Middle frontal gyrus (tissue), 1 donor: ENCODE measurements at regions not wholly inside any gene's neighbourhood (a gene's known extent, or its start where the extent isn't known, plus 50 kb on each side); places are given as distances from the start of the nearest gene placed in this dataset.

ENCODE experiments used
- DNase-seq: peaks from one replicate; pipeline ENCODE4 v3.0.0-alpha.2; 2015; ENCODE audit warnings: low spot score; ENCODE audit errors: extremely low spot score

GRCh38 chr5:133830911-133831310 lies 137.5 kb downstream of the C5orf15 start:
- no peak for DNase-seq

DNA sequence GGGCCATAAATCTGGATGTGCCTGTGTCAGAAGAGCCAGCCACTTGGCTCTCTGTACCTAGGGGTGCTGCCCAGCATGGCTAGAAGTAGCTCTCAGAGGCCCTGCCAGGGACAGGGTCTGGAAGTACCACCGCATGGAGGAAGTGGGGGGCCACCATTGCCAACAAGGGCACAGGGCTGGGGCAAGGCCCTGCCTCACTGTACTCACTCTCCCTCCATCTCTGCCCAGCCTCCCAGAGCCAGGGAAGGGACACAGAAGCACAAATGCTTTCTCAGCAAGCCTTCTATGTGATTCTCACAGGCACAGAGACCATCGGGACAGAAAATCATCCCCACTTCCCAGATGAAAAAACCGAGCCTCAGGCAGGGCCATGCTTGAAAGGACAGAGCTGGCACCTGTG lies 138.1 kb downstream of the C5orf15 start:
- no peak for DNase-seq

- no peak for DNase-seq
Measured at GRCh38 chr5:133829786-133830185, 138.6 kb downstream of the C5orf15 start.

GRCh38 chr5:133828722-133829121 lies 139.7 kb downstream of the C5orf15 start:
- DNase-seq, result no peak

DNA sequence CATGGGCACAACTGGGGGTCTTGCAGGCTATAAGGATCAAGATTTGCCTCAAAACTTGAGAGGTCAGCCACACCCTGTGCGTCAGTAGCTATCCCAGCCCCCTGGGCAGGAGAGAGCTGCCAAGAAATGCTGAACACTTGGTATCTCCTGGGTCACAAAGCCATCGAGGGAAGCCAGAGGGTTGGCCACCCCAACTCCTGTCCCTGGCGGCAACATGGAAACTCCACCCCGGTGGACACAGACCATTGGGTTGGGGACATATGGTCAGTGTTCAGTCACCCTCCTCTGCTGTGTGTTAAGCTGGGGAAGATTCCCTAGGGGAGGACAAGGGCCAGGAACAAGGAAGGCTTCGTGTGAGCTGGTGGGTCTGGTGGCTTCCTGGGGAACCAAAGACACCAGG lies 140.6 kb downstream of the C5orf15 start:
- DNase-seq, result no peak

DNA sequence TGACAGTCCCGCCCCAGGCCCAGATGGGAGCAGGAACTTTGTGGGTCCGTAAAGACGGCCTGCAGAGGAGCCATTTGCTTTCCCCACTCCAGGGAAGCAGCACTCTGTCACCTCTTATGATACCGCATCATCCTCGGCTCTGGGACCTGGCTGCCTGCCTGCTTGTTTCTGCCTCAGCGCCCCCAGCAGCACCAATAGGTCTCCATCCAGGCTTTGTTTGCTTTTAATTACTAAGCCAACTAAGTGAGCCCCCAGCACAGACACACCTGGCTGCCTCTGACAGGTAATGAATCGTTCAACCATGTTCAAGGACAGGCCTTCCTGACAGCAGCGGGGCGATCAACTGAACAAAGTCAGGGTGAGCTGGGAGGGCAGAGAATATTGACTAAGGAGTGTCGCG lies 141.4 kb downstream of the C5orf15 start:
- DNase-seq, result no peak

- DNase-seq, result no peak
Measured at GRCh38 chr5:133825631-133826289, 142.7 kb downstream of the C5orf15 start.

GRCh38 chr5:133824661-133825254 lies 143.7 kb downstream of the C5orf15 start:
- DNase-seq, result no peak

- DNase-seq, result no peak
Measured at GRCh38 chr5:133821889-133822288, 146.5 kb downstream of the C5orf15 start.

GRCh38 chr5:133821311-133821741 lies 147.1 kb downstream of the C5orf15 start:
- no peak for DNase-seq

- no peak for DNase-seq
Measured at GRCh38 chr5:133820507-133820906, 147.9 kb downstream of the C5orf15 start.

DNA sequence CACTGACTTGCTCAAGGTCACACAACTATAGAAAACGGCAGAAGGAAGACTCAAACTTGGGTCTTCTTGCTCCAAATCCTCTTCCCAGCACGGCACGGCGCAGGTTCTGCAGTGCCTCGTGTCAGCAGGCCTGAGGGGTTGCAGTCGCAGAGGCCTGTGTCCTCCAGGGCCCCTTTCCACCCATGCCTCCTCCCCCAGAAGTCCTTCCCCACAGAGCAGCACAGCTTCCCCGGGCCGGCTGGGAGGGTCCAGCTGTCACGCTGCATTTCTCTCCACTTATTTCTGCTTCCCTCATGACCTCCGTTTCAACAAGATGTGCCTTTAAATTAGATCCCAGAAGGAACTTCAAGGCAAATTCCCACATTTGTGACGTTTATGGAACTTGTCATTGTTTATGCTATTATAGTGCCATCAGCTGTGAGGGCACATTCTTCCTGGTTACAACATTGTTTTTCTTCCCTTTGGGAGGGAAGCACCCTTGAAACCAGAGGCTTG lies 148.4 kb downstream of the C5orf15 start:
- DNase-seq, result no peak

DNA sequence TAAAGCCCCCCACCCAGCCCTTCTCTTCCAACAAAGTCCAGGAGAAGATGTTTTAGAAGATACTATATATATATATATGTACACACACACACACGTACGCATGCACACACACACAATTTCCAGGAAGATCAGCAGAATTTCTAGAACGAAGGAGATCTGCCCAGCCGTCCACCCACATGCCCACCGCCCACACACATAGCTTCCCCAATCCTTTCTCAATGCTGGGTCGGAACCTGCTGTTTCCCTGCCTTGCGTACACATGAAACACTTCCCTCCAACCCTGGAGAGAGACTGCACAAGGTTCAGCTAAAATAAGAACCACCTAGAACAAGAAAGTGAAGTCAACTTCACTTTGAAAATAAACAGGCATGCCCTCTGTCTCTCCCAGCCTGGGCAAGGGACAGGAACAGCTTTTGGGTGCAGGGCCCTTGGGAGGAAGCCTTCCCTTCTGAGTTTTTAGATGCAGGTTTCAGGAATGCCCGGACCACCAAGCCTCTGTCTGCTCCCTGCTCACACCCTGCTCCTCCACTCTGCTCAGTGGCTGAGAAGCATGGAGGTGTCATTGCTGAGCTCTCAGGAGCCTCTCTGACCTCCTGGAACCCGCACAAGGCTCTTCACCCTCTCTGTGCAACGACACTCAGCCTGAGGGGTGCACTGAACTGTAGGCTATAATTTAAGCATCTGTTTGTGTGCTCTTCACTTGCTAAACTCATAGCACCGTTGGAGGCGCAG lies 149.4 kb downstream of the C5orf15 start:
- no peak for DNase-seq

GRCh38 chr5:133818031-133818431 lies 150.4 kb downstream of the C5orf15 start:
- DNase-seq, result no peak

- DNase-seq, result no peak
Measured at GRCh38 chr5:133817456-133817855, 151.0 kb downstream of the C5orf15 start.

DNA sequence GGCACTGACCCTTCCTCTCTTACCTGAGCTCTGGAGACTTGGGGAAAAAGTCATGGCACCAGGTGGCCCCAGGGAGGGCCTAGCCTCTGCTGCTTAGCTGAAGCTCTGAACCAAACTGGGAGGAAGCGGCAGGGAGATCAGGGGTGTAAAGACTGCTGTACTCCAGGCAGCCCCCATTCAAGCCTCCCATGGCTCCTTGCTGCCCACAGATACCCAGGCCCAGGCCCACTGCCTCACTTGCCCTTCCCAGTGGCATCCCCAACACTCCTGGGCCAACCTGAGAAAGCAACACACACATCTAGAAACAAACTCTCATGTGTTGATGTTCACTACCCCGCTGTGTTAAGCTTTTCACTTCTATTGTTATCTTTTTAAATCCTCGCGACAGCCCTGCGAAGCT lies 151.6 kb downstream of the C5orf15 start:
- DNase-seq, result no peak

DNA sequence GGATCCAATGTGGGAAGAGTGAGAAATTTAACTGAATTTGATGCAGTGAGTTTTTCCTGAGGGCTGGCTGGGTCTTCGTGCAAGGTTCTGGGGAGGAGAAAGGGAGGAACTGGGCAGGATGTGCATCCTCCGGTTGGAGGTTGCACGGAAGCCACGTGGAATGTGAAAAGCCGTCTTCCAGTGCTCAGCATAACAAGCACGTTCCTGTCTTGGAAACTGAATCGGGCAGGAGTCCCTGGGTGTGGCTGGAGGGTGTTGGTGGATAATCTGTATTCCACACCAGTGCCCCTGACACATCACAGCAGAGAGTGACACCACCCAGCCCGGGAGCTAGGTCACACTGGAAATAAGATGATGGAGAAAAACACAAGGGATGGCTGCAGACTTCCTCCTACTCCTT lies 154.3 kb downstream of the C5orf15 start:
- no peak for DNase-seq

DNA sequence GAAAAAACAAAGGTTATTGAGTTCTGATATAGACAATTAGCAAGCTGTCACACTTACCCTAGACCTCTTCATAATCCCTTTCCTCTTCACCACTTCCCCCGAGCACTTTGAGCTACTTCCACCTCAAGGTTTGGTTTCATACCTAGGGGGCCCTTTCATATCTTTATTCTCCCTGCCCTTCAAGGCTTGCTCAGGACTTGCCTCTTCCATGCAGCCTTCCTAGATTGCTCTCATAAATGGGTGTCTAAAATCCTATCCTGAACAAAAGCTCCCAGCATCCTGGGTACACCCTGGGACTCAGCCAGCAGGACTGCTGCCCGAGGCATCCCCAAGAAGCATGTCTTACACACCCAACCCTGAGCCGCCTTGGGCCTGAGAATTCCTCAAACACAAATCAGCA lies 157.3 kb downstream of the C5orf15 start:
- DNase-seq, result no peak

GRCh38 chr5:133809801-133810200 lies 158.6 kb downstream of the C5orf15 start:
- DNase-seq, result no peak

- DNase-seq, result no peak
Measured at GRCh38 chr5:133807348-133807747, 161.1 kb downstream of the C5orf15 start.

- no peak for DNase-seq
Measured at GRCh38 chr5:133806847-133807246, 161.6 kb downstream of the C5orf15 start.

DNA sequence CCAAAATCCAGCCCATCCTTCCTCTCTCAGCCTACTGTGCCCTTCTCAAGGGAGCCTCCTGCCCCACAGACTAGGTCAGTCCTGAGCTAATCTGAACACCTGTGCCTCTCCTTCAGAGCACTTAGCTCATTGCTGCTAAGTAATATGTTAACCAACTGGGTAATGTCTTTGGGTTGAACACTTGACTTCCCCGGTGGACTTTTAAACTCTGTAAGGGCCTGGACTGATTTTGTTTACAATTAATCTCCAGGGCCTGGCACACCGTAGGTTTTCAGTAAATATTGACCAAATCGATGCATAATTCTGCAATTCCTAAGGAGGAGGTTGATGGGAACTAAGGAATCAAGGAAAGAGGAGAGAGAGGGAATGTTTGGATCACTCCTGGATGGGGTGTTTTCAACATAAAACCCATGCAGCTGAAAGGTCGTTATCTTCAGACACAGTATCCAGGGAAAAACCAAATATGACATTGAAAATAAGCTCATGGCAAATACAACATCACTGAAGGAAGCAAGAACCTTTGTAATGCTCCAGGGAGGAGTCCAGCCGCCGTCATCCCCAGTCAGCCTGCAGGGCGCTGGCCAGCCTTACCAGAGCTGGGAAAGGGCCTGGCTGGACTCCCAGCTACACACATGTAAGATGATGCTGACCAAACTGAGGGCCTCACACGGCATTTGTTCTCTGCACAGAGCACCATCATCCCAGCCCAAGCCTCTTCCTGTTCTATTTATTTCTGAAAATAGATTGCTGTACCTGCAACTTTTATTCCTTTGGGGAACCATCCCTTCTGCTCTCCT lies 166.3 kb downstream of the C5orf15 start:
- no peak for DNase-seq
